Ishikawa (cell line): ENCODE measurements at regions not wholly inside any gene's neighbourhood (a gene's known extent, or its start where the extent isn't known, plus 50 kb on each side); places are given as distances from the start of the nearest gene placed in this dataset.

Experiments
- CEBPB ChIP-seq: IDR thresholded peaks from 2 replicates; pipeline ENCODE4 v1.6.1; 2012
- CREB1 ChIP-seq: IDR thresholded peaks from 2 replicates; pipeline ENCODE4 v1.6.1; 2012; ENCODE audit warnings: low read depth
- EGR1 ChIP-seq: IDR thresholded peaks from 2 replicates; pipeline ENCODE4 v1.6.1; 2012
- EP300 ChIP-seq: IDR thresholded peaks from 2 replicates; pipeline ENCODE4 v1.6.1; 2012; ENCODE audit warnings: borderline replicate concordance
- FOXM1 ChIP-seq: IDR thresholded peaks from 2 replicates; pipeline ENCODE4 v1.6.1; 2012; ENCODE audit warnings: low read depth, borderline replicate concordance
- NFIC ChIP-seq: IDR thresholded peaks from 2 replicates; pipeline ENCODE4 v1.6.1; 2012
- RAD21 ChIP-seq: IDR thresholded peaks from 2 replicates; pipeline ENCODE4 v1.6.1; 2012; ENCODE audit warnings: low read depth
- TAF1 ChIP-seq: IDR thresholded peaks from 2 replicates; pipeline ENCODE4 v1.6.1; 2012; ENCODE audit warnings: low read depth, mild to moderate bottlenecking
- TCF12 ChIP-seq: IDR thresholded peaks from 2 replicates; pipeline ENCODE4 v1.6.1; 2012; ENCODE audit warnings: low read depth
- TEAD4 ChIP-seq: IDR thresholded peaks from 2 replicates; pipeline ENCODE4 v1.6.1; 2012
- YY1 ChIP-seq: IDR thresholded peaks from 2 replicates; pipeline ENCODE4 v1.6.1; 2012; ENCODE audit warnings: low read depth
- ZBTB7A ChIP-seq: IDR thresholded peaks from 2 replicates; pipeline ENCODE4 v1.6.1; 2012; ENCODE audit warnings: low read depth
- TF ChIP-seq, protein P1 (sequence below): IDR thresholded peaks from 2 replicates; pipeline ENCODE4 v1.6.1; 2012
- TF ChIP-seq, protein P2 (sequence below): IDR thresholded peaks from 2 replicates; pipeline ENCODE4 v1.6.1; 2012
- TF ChIP-seq, protein P3 (sequence below): IDR thresholded peaks from 2 replicates; pipeline ENCODE4 v1.6.1; 2012; ENCODE audit warnings: low read depth, mild to moderate bottlenecking

DNA sequence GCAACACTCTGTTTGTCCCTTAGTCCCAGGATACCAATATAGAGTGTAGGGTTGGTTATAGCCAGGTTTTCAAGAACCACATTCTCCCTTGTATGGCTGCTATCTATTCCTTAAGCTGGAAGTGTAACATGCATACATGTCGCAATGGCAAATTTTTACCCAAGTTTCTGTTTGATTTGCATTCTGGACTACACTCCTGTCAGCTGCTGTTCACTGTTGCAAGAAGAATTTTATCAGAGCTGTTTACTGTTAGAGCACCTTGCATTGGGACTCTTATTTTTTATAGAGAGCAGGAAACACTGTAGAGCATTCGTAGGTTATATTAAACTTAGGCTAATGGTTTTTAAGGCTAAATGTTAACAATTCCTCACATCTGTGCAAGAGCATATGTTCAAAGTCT is 376.0 kb upstream of the LRFN5 start:
- TF ChIP-seq EGR1 (no peak), TEAD4 (no peak), NFIC (no peak), CREB1 (no peak), YY1 (no peak), CEBPB (no peak)
- TF ChIP-seq, protein P1, sequence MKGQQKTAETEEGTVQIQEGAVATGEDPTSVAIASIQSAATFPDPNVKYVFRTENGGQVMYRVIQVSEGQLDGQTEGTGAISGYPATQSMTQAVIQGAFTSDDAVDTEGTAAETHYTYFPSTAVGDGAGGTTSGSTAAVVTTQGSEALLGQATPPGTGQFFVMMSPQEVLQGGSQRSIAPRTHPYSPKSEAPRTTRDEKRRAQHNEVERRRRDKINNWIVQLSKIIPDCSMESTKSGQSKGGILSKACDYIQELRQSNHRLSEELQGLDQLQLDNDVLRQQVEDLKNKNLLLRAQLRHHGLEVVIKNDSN, result no peak
- TF ChIP-seq, protein P2, sequence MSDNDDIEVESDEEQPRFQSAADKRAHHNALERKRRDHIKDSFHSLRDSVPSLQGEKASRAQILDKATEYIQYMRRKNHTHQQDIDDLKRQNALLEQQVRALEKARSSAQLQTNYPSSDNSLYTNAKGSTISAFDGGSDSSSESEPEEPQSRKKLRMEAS, result no peak

DNA sequence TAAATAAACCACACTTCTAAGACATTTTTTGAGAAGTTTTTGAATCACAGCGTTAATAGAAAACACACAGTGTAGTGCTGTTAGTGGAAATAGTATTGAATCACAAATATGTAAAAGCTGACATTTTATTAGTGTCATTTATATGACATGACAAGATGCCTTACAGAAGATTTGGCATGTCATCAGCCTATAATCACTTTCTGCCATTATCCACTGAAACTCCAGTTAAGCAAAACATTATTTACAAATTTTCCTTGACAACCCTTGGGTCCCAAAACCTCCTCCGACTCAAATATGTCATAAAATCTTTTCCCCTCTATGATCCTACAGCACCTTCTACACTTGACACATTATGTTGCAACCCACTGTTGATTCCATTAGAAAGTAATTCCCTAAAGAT is 376.9 kb upstream of the LRFN5 start:
- TF ChIP-seq TCF12, result no peak
- TF ChIP-seq, protein P1, result no peak
- no peak for TF ChIP-seq RAD21
- TF ChIP-seq, protein P3, sequence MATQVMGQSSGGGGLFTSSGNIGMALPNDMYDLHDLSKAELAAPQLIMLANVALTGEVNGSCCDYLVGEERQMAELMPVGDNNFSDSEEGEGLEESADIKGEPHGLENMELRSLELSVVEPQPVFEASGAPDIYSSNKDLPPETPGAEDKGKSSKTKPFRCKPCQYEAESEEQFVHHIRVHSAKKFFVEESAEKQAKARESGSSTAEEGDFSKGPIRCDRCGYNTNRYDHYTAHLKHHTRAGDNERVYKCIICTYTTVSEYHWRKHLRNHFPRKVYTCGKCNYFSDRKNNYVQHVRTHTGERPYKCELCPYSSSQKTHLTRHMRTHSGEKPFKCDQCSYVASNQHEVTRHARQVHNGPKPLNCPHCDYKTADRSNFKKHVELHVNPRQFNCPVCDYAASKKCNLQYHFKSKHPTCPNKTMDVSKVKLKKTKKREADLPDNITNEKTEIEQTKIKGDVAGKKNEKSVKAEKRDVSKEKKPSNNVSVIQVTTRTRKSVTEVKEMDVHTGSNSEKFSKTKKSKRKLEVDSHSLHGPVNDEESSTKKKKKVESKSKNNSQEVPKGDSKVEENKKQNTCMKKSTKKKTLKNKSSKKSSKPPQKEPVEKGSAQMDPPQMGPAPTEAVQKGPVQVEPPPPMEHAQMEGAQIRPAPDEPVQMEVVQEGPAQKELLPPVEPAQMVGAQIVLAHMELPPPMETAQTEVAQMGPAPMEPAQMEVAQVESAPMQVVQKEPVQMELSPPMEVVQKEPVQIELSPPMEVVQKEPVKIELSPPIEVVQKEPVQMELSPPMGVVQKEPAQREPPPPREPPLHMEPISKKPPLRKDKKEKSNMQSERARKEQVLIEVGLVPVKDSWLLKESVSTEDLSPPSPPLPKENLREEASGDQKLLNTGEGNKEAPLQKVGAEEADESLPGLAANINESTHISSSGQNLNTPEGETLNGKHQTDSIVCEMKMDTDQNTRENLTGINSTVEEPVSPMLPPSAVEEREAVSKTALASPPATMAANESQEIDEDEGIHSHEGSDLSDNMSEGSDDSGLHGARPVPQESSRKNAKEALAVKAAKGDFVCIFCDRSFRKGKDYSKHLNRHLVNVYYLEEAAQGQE, result no peak
- no peak for TF ChIP-seq YY1
- TF ChIP-seq, protein P2, result no peak
- TF ChIP-seq EGR1, result no peak
- TF ChIP-seq ZBTB7A, result no peak

DNA sequence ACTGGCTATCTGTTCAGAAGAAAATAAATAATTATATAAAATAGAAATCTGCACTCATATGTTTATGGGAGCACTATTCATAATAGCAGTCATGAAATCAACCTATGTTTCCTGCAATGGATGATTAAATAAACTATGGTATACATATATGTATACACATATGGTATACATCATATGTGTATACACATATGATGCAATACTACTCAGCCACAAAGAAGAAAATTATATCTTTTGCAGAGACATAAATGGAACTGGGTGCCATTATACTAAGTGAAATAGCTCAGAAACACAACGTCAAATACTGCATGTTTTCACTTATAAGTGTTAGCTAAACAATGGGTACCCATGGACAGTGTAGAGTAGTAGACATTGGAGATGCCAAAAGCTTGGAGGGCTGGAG is 381.2 kb upstream of the LRFN5 start:
- no peak for TF ChIP-seq RAD21
- TF ChIP-seq CREB1, result no peak
- no peak for TF ChIP-seq CEBPB
- TF ChIP-seq, protein P3, result no peak
- TF ChIP-seq TEAD4, result no peak
- TF ChIP-seq EGR1, result no peak
- TF ChIP-seq, protein P2, result no peak
- TF ChIP-seq TCF12, result no peak
- no peak for TF ChIP-seq ZBTB7A
- TF ChIP-seq EP300, result no peak
- TF ChIP-seq TAF1, result no peak
- TF ChIP-seq, protein P1, result no peak
- no peak for TF ChIP-seq NFIC
- TF ChIP-seq FOXM1, result no peak
- TF ChIP-seq YY1, result no peak

DNA sequence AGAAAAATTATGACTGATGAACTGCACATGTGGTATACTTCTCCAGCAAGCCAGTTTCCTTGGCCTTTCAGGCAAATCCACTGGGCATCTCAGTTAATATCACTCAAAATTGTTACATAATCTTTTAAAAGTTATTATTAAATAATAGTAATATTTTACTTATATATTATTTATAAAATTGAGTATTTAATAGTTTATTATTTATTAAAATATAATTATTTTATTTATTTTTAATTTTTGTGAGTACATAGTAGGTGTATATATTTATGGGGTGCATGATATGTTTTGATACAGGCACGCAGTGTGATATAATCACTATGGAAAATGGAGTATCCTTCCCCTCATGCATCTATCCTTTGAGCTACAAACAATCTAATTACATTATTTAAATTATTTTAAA is 384.1 kb upstream of the LRFN5 start:
- no peak for TF ChIP-seq EP300
- no peak for TF ChIP-seq TEAD4
- TF ChIP-seq NFIC, result no peak
- TF ChIP-seq, protein P2, result no peak
- TF ChIP-seq, protein P1, result no peak
- no peak for TF ChIP-seq EGR1
- no peak for TF ChIP-seq ZBTB7A
- no peak for TF ChIP-seq CEBPB
- no peak for TF ChIP-seq TAF1
- no peak for TF ChIP-seq RAD21
- TF ChIP-seq, protein P3, result no peak
- no peak for TF ChIP-seq CREB1
- TF ChIP-seq YY1, result no peak
